Coronary artery (tissue), 2 donors: ENCODE measurements at regions not wholly inside any gene's neighbourhood (a gene's known extent, or its start where the extent isn't known, plus 50 kb on each side); places are given as distances from the start of the nearest gene placed in this dataset.

ENCODE experiments used
- DNase-seq: peaks from one replicate; pipeline ENCODE4 v3.0.0-alpha.2; 2017; ENCODE audit warnings: low spot score
- H3K27ac ChIP-seq, 2 donors: fragments of 200-600 bp; sonication (generic); one replicate each; pipeline ENCODE4 v1.5.1; 2016 to 2019
- H3K4me3 ChIP-seq: fragments of 200-600 bp; sonication (generic); 2 replicates; pipeline ENCODE4 v1.5.1; 2016; ENCODE audit warnings: mild to moderate bottlenecking, moderate library complexity
- CTCF ChIP-seq: fragments of 200-600 bp; sonication (generic); IDR thresholded peaks from one replicate; pipeline ENCODE4 v1.5.1; 2019; ENCODE audit warnings: antibody characterized with exemption

GRCh38 chr13:32882691-32883090 lies 133.5 kb upstream of the KL start:
- no peak overlapping the region for H3K4me3 ChIP-seq
- TF ChIP-seq CTCF, result no peak
- no peak for DNase-seq
- no peak overlapping the region for H3K27ac ChIP-seq

- Histone ChIP-seq H3K4me3 (no peak overlapping the region), H3K27ac (no peak overlapping the region)
- no peak for TF ChIP-seq CTCF
- no peak for DNase-seq
Observed at GRCh38 chr13:32883474-32883873, 132.7 kb upstream of the KL start.

GRCh38 chr13:32887617-32888016 lies 128.6 kb upstream of the KL start:
- no peak for TF ChIP-seq CTCF
- H3K27ac ChIP-seq, result no peak overlapping the region
- H3K4me3 ChIP-seq, result no peak overlapping the region
- DNase-seq, result no peak

- no peak for TF ChIP-seq CTCF
- DNase-seq, result no peak
Observed at GRCh38 chr13:32889986-32890565, 126.1 kb upstream of the KL start.

GRCh38 chr13:32893176-32893575 lies 123.0 kb upstream of the KL start:
- DNase-seq, result no peak
- Histone ChIP-seq H3K4me3 (no peak overlapping the region), H3K27ac (no peak overlapping the region)
- no peak for TF ChIP-seq CTCF

More at GRCh38 chr13:32889986-32890565, 126.1 kb upstream of the KL start:
- H3K27ac ChIP-seq, result no peak overlapping the region
- no peak overlapping the region for H3K4me3 ChIP-seq

- H3K4me3 ChIP-seq, result no peak overlapping the region
- no peak for DNase-seq
- no peak overlapping the region for H3K27ac ChIP-seq
- no peak for TF ChIP-seq CTCF
Observed at GRCh38 chr13:32894589-32895001, 121.6 kb upstream of the KL start.

- no peak for TF ChIP-seq CTCF
- no peak overlapping the region for H3K4me3 ChIP-seq
- H3K27ac ChIP-seq, result no peak overlapping the region
- no peak for DNase-seq
Observed at GRCh38 chr13:32895296-32895695, 120.9 kb upstream of the KL start.
